Stomach (tissue), 4 donors: ENCODE measurements at regions not wholly inside any gene's neighbourhood (a gene's known extent, or its start where the extent isn't known, plus 50 kb on each side); places are given as distances from the start of the nearest gene placed in this dataset.

Experiments
- CTCF ChIP-seq, 7 experiments: fragments of 450-650 bp in 4 of 7; fragments of 200-600 bp in 3 of 7; sonication (generic) in 3 of 7; IDR thresholded peaks; one replicate each; pipeline ENCODE4 v1.5.1; 2016 to 2019; ENCODE audit warnings: antibody characterized with exemption in 7 of 7, control low read depth in 2 of 7, mild to moderate bottlenecking in 1 of 7
- POLR2AphosphoS5 ChIP-seq, 3 donors: sonication (generic); formaldehyde crosslinking; IDR thresholded peaks; one replicate each; pipeline ENCODE4 v1.6.1; 2016; ENCODE audit warnings: antibody characterized with exemption in 3 of 3

- TF ChIP-seq CTCF (IDR thresholded peaks at IDR 0.05), result no peak
- no peak for TF ChIP-seq POLR2AphosphoS5 (IDR thresholded peaks at IDR 0.05)
Measured at GRCh38 chr13:97564956-97565355, 131.0 kb downstream of the RAP2A start.
